HEK293 (cell line): ENCODE measurements at regions not wholly inside any gene's neighbourhood (a gene's known extent, or its start where the extent isn't known, plus 50 kb on each side); places are given as distances from the start of the nearest gene placed in this dataset.

Experiments
- CTCF ChIA-PET: fragments of 350-600 bp; formaldehyde crosslinking; extraction: SDS; loops from one replicate; lab custom pipeline; 2021; ENCODE audit warnings: antibody characterized with exemption; lab: Yijun Ruan, JAX
- POLR2A ChIA-PET: fragments of 300-600 bp; formaldehyde crosslinking; extraction: SDS; loops from one replicate; lab custom pipeline; 2020; ENCODE audit warnings: antibody characterized with exemption, inconsistent platforms; lab: Yijun Ruan, JAX
- H3K27ac ChIP-seq: fragments of 200-500 bp; sonication (Bioruptor generic); 2 replicates; pipeline ENCODE4 v1.5.1; 2014; ENCODE audit warnings: low read depth, low read length, control low read depth, inconsistent platforms; ENCODE audit errors: extremely low read depth
- H3K36me3 ChIP-seq, 2 experiments: fragments of 200-500 bp in 1 of 2; sonication (Bioruptor generic) in 1 of 2; 1 replicate in 1 of 2; 2 replicates in 1 of 2; pipeline ENCODE4 v1.5.1; 2014 to 2017; ENCODE audit warnings: inconsistent platforms in 2 of 2, low read length in 2 of 2; ENCODE audit not compliant: control insufficient read depth in 2 of 2, insufficient read depth in 1 of 2
- H3K4me1 ChIP-seq: fragments of 200-500 bp; sonication (Bioruptor generic); 2 replicates; pipeline ENCODE4 v1.5.1; 2014; ENCODE audit warnings: mild to moderate bottlenecking, low read length, inconsistent platforms; ENCODE audit not compliant: control insufficient read depth, insufficient read depth
- H3K4me3 ChIP-seq: 2 replicates; pipeline ENCODE4 v1.5.1; 2011; ENCODE audit warnings: low read depth, mild to moderate bottlenecking, control low read depth, low read length, moderate library complexity
- H3K9me3 ChIP-seq: fragments of 200-500 bp; sonication (Bioruptor generic); 2 replicates; pipeline ENCODE4 v1.5.1; 2014; ENCODE audit warnings: low read depth, low read length, inconsistent platforms; ENCODE audit not compliant: control insufficient read depth, insufficient read depth
- HOXD13 ChIP-seq: sonication (generic); formaldehyde crosslinking; IDR thresholded peaks from 2 replicates; pipeline ENCODE4 v1.8.0; 2022; ENCODE audit warnings: missing genetic modification reagents, borderline replicate concordance
- KLF10 ChIP-seq: fragments of 450-650 bp; IDR thresholded peaks from 2 replicates; pipeline ENCODE4 v1.5.1; 2018; ENCODE audit warnings: missing biosample characterization, mild to moderate bottlenecking, missing genetic modification characterization
- ZBTB8A ChIP-seq: fragments of 450-650 bp; formaldehyde crosslinking; IDR thresholded peaks from 2 replicates; pipeline ENCODE4 v1.5.1; 2016; ENCODE audit warnings: missing biosample characterization, missing genetic modification characterization
- ZNF155 ChIP-seq: fragments of 450-650 bp; formaldehyde crosslinking; IDR thresholded peaks from 2 replicates; pipeline ENCODE4 v1.5.1; 2016; ENCODE audit warnings: missing biosample characterization, missing genetic modification characterization
- ZNF157 ChIP-seq: fragments of 450-650 bp; formaldehyde crosslinking; IDR thresholded peaks from 2 replicates; pipeline ENCODE4 v1.5.1; 2016; ENCODE audit warnings: missing biosample characterization, missing genetic modification characterization
- ZNF169 ChIP-seq: fragments of 450-650 bp; formaldehyde crosslinking; IDR thresholded peaks from 2 replicates; pipeline ENCODE4 v1.5.1; 2016; ENCODE audit warnings: missing biosample characterization, missing genetic modification characterization
- ZNF184 ChIP-seq: fragments of 450-650 bp; IDR thresholded peaks from 2 replicates; pipeline ENCODE4 v1.5.1; 2018; ENCODE audit warnings: missing biosample characterization, mild to moderate bottlenecking, missing genetic modification characterization
- ZNF239 ChIP-seq: fragments of 450-650 bp; formaldehyde crosslinking; IDR thresholded peaks from 2 replicates; pipeline ENCODE4 v1.5.1; 2016; ENCODE audit warnings: missing biosample characterization, missing genetic modification characterization
- ZNF274 ChIP-seq, 2 experiments: fragments of 200-500 bp in 1 of 2; fragments of 450-650 bp in 1 of 2; sonication (Bioruptor generic) in 1 of 2; formaldehyde crosslinking in 1 of 2; IDR thresholded peaks; 2 replicates each; pipeline versions ENCODE4 v1.5.1 to v1.6.1; 2014 to 2016; ENCODE audit warnings: borderline replicate concordance in 1 of 2, inconsistent platforms in 1 of 2, low read length in 1 of 2, missing biosample characterization in 1 of 2, missing genetic modification characterization in 1 of 2
- ZNF792 ChIP-seq: fragments of 450-650 bp; formaldehyde crosslinking; IDR thresholded peaks from 2 replicates; pipeline ENCODE4 v1.5.1; 2016; ENCODE audit warnings: missing biosample characterization, missing genetic modification characterization
- TF ChIP-seq, protein P1 (sequence below): fragments of 450-650 bp; IDR thresholded peaks from 2 replicates; pipeline ENCODE4 v1.5.1; 2018; ENCODE audit warnings: missing biosample characterization, mild to moderate bottlenecking, missing genetic modification characterization
- TF ChIP-seq, protein P2 (sequence below): fragments of 450-650 bp; formaldehyde crosslinking; IDR thresholded peaks from 2 replicates; pipeline ENCODE4 v1.5.1; 2016; ENCODE audit warnings: missing biosample characterization, missing genetic modification characterization
- TF ChIP-seq, protein P3 (sequence below): fragments of 450-650 bp; formaldehyde crosslinking; IDR thresholded peaks from 2 replicates; pipeline ENCODE4 v1.5.1; 2016; ENCODE audit warnings: missing biosample characterization, missing genetic modification characterization, borderline replicate concordance
- TF ChIP-seq, protein P4 (sequence below): fragments of 450-650 bp; formaldehyde crosslinking; IDR thresholded peaks from 2 replicates; pipeline ENCODE4 v1.5.1; 2016; ENCODE audit warnings: missing biosample characterization, missing genetic modification characterization, low read depth

DNA sequence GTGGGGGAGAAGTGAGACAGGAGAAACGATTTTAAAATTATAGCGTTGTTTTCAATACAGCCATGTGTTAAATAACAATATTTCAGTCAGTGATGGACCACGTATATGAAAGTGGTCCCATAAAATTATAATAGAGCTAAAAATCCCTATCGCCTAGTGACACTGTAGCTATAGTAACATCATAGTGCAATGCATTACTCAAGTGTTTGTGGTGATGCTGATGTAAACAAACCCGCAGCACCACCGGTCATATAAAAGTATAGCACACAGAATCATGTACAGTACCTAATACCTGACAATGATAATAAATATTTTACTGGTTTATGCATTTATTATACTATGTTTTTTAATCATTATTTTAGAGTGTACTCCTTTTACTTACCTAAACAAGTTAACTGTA lies 407.4 kb upstream of the SEMA6A start:
- Histone ChIP-seq H3K27ac (no peak overlapping the region), H3K9me3 (no peaks in the 10 kb centered on the region), H3K4me3 (no peak overlapping the region), H3K4me1 (no peaks in the 10 kb centered on the region), H3K36me3 (no peaks in the 10 kb centered on the region)
- CTCF ChIA-PET, result interaction anchor here (0.7 kb wide), 1 partner anchor 48 kb away, joined by 3 read pairs; no protein-coding TSS in a partner anchor
- TF ChIP-seq ZNF184 (tag by site-specific recombination) (no peak), ZBTB8A (tag by site-specific recombination) (no peak), ZNF157 (tag by site-specific recombination) (no peak)
- TF ChIP-seq, protein P1, sequence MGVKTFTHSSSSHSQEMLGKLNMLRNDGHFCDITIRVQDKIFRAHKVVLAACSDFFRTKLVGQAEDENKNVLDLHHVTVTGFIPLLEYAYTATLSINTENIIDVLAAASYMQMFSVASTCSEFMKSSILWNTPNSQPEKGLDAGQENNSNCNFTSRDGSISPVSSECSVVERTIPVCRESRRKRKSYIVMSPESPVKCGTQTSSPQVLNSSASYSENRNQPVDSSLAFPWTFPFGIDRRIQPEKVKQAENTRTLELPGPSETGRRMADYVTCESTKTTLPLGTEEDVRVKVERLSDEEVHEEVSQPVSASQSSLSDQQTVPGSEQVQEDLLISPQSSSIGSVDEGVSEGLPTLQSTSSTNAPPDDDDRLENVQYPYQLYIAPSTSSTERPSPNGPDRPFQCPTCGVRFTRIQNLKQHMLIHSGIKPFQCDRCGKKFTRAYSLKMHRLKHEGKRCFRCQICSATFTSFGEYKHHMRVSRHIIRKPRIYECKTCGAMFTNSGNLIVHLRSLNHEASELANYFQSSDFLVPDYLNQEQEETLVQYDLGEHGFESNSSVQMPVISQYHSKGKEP (tag by site-specific recombination), result no peak
- POLR2A ChIA-PET, result no interaction called here

DNA sequence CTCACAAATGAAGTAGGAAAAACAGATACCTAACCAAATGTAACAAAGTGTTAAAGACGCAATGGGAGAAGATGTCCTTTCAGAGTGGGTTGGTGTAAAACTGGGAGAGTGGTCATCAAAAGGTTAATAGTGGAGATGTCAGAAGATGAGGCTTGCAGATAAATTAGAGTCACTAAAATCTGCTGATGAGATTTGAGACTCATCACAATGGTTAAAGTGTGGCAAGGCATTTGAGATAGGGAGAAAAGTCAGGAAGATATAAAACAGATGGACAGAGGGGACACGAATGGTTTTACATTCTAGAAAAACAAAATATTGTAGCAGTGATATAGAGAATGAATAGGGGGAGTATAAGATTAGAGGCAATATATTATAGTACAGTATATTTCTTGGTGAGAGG lies 406.0 kb upstream of the SEMA6A start:
- ChIA-PET POLR2A (no interaction called here), CTCF (no interaction called here)
- H3K4me3 ChIP-seq, result no peak overlapping the region
- no peak overlapping the region for H3K27ac ChIP-seq
- TF ChIP-seq HOXD13 (CRISPR knock-in tag), result no peak
- TF ChIP-seq ZNF169 (tag by site-specific recombination), result no peak
- TF ChIP-seq, protein P2, sequence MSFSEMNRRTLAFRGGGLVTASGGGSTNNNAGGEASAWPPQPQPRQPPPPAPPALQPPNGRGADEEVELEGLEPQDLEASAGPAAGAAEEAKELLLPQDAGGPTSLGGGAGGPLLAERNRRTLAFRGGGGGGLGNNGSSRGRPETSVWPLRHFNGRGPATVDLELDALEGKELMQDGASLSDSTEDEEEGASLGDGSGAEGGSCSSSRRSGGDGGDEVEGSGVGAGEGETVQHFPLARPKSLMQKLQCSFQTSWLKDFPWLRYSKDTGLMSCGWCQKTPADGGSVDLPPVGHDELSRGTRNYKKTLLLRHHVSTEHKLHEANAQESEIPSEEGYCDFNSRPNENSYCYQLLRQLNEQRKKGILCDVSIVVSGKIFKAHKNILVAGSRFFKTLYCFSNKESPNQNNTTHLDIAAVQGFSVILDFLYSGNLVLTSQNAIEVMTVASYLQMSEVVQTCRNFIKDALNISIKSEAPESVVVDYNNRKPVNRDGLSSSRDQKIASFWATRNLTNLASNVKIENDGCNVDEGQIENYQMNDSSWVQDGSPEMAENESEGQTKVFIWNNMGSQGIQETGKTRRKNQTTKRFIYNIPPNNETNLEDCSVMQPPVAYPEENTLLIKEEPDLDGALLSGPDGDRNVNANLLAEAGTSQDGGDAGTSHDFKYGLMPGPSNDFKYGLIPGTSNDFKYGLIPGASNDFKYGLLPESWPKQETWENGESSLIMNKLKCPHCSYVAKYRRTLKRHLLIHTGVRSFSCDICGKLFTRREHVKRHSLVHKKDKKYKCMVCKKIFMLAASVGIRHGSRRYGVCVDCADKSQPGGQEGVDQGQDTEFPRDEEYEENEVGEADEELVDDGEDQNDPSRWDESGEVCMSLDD, result no peak
- no peaks in the 10 kb centered on the region for H3K36me3 ChIP-seq
- no peaks in the 10 kb centered on the region for H3K9me3 ChIP-seq
- H3K4me1 ChIP-seq, result no peaks in the 10 kb centered on the region

DNA sequence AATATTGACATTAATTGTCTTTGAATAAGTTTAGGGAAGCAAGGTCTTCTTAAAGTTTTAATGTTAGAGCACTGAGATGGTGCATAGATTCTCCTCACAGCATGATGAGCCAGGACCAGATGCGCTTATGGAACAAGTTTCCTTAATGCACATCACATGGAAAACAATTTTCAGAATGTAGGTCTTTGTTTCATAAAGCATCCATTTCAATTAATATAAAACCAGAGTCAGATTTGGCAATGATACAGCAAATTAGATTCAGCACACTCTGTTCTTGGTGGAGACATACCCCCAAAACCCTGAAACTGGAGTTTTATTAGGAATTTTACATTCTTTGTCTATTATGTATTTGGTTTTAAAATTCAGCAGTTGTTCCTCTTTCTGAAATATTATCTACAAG lies 402.1 kb upstream of the SEMA6A start:
- TF ChIP-seq ZNF239 (no peak), ZNF792 (tag by site-specific recombination) (no peak), ZNF274 (IDR thresholded peaks at IDR 0.05; ENCODE audit: low read length) (no peak), ZNF274 (tag by site-specific recombination; IDR thresholded peaks at IDR 0.05; ENCODE audit: borderline replicate concordance) (no peak), KLF10 (tag by site-specific recombination) (no peak), ZNF155 (tag by site-specific recombination) (no peak)
- TF ChIP-seq, protein P1 (tag by site-specific recombination), result no peak
- TF ChIP-seq, protein P3, sequence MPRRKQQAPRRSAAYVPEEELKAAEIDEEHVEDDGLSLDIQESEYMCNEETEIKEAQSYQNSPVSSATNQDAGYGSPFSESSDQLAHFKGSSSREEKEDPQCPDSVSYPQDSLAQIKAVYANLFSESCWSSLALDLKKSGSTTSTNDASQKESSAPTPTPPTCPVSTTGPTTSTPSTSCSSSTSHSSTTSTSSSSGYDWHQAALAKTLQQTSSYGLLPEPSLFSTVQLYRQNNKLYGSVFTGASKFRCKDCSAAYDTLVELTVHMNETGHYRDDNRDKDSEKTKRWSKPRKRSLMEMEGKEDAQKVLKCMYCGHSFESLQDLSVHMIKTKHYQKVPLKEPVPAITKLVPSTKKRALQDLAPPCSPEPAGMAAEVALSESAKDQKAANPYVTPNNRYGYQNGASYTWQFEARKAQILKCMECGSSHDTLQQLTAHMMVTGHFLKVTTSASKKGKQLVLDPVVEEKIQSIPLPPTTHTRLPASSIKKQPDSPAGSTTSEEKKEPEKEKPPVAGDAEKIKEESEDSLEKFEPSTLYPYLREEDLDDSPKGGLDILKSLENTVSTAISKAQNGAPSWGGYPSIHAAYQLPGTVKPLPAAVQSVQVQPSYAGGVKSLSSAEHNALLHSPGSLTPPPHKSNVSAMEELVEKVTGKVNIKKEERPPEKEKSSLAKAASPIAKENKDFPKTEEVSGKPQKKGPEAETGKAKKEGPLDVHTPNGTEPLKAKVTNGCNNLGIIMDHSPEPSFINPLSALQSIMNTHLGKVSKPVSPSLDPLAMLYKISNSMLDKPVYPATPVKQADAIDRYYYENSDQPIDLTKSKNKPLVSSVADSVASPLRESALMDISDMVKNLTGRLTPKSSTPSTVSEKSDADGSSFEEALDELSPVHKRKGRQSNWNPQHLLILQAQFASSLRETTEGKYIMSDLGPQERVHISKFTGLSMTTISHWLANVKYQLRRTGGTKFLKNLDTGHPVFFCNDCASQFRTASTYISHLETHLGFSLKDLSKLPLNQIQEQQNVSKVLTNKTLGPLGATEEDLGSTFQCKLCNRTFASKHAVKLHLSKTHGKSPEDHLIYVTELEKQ (tag by site-specific recombination), result no peak
- TF ChIP-seq, protein P4, sequence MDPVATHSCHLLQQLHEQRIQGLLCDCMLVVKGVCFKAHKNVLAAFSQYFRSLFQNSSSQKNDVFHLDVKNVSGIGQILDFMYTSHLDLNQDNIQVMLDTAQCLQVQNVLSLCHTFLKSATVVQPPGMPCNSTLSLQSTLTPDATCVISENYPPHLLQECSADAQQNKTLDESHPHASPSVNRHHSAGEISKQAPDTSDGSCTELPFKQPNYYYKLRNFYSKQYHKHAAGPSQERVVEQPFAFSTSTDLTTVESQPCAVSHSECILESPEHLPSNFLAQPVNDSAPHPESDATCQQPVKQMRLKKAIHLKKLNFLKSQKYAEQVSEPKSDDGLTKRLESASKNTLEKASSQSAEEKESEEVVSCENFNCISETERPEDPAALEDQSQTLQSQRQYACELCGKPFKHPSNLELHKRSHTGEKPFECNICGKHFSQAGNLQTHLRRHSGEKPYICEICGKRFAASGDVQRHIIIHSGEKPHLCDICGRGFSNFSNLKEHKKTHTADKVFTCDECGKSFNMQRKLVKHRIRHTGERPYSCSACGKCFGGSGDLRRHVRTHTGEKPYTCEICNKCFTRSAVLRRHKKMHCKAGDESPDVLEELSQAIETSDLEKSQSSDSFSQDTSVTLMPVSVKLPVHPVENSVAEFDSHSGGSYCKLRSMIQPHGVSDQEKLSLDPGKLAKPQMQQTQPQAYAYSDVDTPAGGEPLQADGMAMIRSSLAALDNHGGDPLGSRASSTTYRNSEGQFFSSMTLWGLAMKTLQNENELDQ (tag by site-specific recombination), result no peak
- H3K36me3 ChIP-seq, result no peaks in the 10 kb centered on the region
- H3K9me3 ChIP-seq, result no peaks in the 10 kb centered on the region; the same call in 1 of the 2 replicates
- no peak overlapping the region for H3K4me3 ChIP-seq
- CTCF ChIA-PET, result no interaction called here
- H3K27ac ChIP-seq, result no peak overlapping the region
- POLR2A ChIA-PET, result no interaction called here
- no peaks in the 10 kb centered on the region for H3K4me1 ChIP-seq
